ENCODE measurements at regions not wholly inside any gene's neighbourhood (a gene's known extent, or its start where the extent isn't known, plus 50 kb on each side); places are given as distances from the start of the nearest gene placed in this dataset.

DNA sequence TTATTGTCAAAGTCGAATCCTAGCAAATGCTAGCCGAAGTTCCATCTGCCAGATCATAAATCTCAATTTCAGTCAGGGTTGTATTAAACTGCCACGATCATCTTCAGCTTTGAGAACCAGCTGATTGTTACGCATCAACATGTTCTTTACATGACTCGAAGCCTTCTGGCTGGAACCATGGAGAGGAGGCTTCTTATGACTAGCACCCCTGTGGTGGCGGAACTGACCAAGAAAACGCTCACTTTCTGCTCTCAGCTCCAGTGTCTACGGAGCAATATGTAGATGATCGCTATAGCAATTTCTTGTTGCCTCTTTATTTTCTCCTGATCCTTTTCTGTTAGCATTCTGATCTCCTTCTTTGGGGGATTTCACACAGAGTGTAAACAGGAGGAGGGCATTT, 479.4 kb upstream of the SLC35B3 start:
- no peak for ATAC-seq
- CTCF ChIA-PET, result no interaction called here
- H3K9me3 ChIP-seq (ENCODE audit: control insufficient read depth, insufficient read depth, low read depth, low read length), result no peaks in the 10 kb centered on the region

GRCh38 chr6:8908638-8909037, 473.3 kb upstream of the SLC35B3 start:
- in situ Hi-C loops (cut with HindIII; ENCODE audit: low pct_unique_long_range_greater_than_20kb, low sequenced_read_pairs) (no loop called here), intact Hi-C loops (cut with micrococcal nuclease; ENCODE audit: unreplicated experiment) (no loop called here)
- CTCF ChIA-PET, result no interaction called here
- POLR2A ChIA-PET, result no interaction called here
- H3K36me3 ChIP-seq (ENCODE audit: control insufficient read depth, insufficient read depth, low read length), result no peaks in the 10 kb centered on the region
- no peaks in the 10 kb centered on the region for H3K9me3 ChIP-seq (ENCODE audit: control insufficient read depth, insufficient read depth, low read depth, low read length)
- no peak for ATAC-seq
- no peak overlapping the region for H3K4me3 ChIP-seq (ENCODE audit: low read depth in 2 of 2, low read length in 2 of 2)
- no peak for DNase-seq (ENCODE audit: low read depth, low spot score)
- no TSS peak for BruUV-seq (replicated peaks)
- TF ChIP-seq REST (IDR thresholded peaks at IDR 0.05; ENCODE audit: insufficient read depth in 1 of 2, low read depth in 2 of 2, low read length in 1 of 2) (no peak), POLR2AphosphoS5 (IDR thresholded peaks at IDR 0.05; ENCODE audit: low read depth, low read length) (no peak), TCF7L2 (IDR thresholded peaks at IDR 0.05; ENCODE audit: low read depth, low read length) (no peak), SIN3A (IDR thresholded peaks at IDR 0.05; ENCODE audit: borderline replicate concordance, insufficient read depth, low read depth, low read length) (no peak), CTCF (IDR thresholded peaks at IDR 0.05) (no peak)
- no peaks in the 10 kb centered on the region for H3K4me1 ChIP-seq (ENCODE audit: control insufficient read depth, insufficient read depth, low read length)
- H3K27ac ChIP-seq (ENCODE audit: low read length), result no peak overlapping the region
- H3K27me3 ChIP-seq (ENCODE audit: control insufficient read depth, insufficient read depth, low read length), result no peaks in the 10 kb centered on the region

More for the DNA sequence above, 479.4 kb upstream of the SLC35B3 start:
- TF ChIP-seq REST (IDR thresholded peaks at IDR 0.05; ENCODE audit: insufficient read depth in 1 of 2, low read depth in 2 of 2, low read length in 1 of 2) (no peak), SIN3A (IDR thresholded peaks at IDR 0.05; ENCODE audit: borderline replicate concordance, insufficient read depth, low read depth, low read length) (no peak), TCF7L2 (IDR thresholded peaks at IDR 0.05; ENCODE audit: low read depth, low read length) (no peak), POLR2AphosphoS5 (IDR thresholded peaks at IDR 0.05; ENCODE audit: low read depth, low read length) (no peak), CTCF (IDR thresholded peaks at IDR 0.05) (no peak)
- intact Hi-C loops (cut with micrococcal nuclease; ENCODE audit: unreplicated experiment) (no loop called here), in situ Hi-C loops (cut with HindIII; ENCODE audit: low pct_unique_long_range_greater_than_20kb, low sequenced_read_pairs) (no loop called here)
- Histone ChIP-seq H3K27ac (ENCODE audit: low read length) (no peak overlapping the region), H3K4me1 (ENCODE audit: control insufficient read depth, insufficient read depth, low read length) (no peaks in the 10 kb centered on the region), H3K4me3 (ENCODE audit: low read depth in 2 of 2, low read length in 2 of 2) (no peak overlapping the region), H3K27me3 (ENCODE audit: control insufficient read depth, insufficient read depth, low read length) (no peaks in the 10 kb centered on the region), H3K36me3 (ENCODE audit: control insufficient read depth, insufficient read depth, low read length) (no peaks in the 10 kb centered on the region)
- POLR2A ChIA-PET, result no interaction called here
- no peak for DNase-seq (ENCODE audit: low read depth, low spot score)
- BruUV-seq (replicated peaks), result no TSS peak

All from Panc1 (cell line).